HG02938 (cell line): ENCODE measurements at regions not wholly inside any gene's neighbourhood (a gene's known extent, or its start where the extent isn't known, plus 50 kb on each side); places are given as distances from the start of the nearest gene placed in this dataset.
"Not testable (repeated sequence)": the region's sequence is repeated elsewhere in the genome, so short reads cannot be mapped to it uniquely, and the experiment has no call there.

ENCODE experiments used
- ATAC-seq: cut with Tn5 transposase; IDR thresholded peaks from one replicate; pipeline ENCODE4 v1.9.1; 2021; ENCODE audit warnings: mild to moderate bottlenecking, moderate library complexity; ENCODE audit not compliant: unreplicated experiment

- no peak for ATAC-seq
Observed at GRCh38 chr22:48758881-48759875, 1068.5 kb downstream of the BRD1 start.

- no peak for ATAC-seq
Observed at GRCh38 chr22:48757985-48758561, 1069.6 kb downstream of the BRD1 start.

GRCh38 chr22:48757581-48757980 is 1070.1 kb downstream of the BRD1 start:
- ATAC-seq, result no peak

- ATAC-seq, result not testable (repeated sequence)
Observed at GRCh38 chr22:48757135-48757534, 1070.5 kb downstream of the BRD1 start.

GRCh38 chr22:48756146-48757111 is 1071.2 kb downstream of the BRD1 start:
- no peak for ATAC-seq

- no peak for ATAC-seq
Observed at GRCh38 chr22:48755059-48755949, 1072.4 kb downstream of the BRD1 start.

GRCh38 chr22:48754611-48755058 is 1073.0 kb downstream of the BRD1 start:
- no peak for ATAC-seq

- no peak for ATAC-seq
Observed at GRCh38 chr22:48753752-48754517, 1073.7 kb downstream of the BRD1 start.

- no peak for ATAC-seq
Observed at GRCh38 chr22:48753381-48753730, 1074.3 kb downstream of the BRD1 start.

- no peak for ATAC-seq
Observed at GRCh38 chr22:48752451-48753380, 1075.0 kb downstream of the BRD1 start.

GRCh38 chr22:48751539-48752437 is 1075.9 kb downstream of the BRD1 start:
- ATAC-seq, result no peak

- ATAC-seq, result no peak
Observed at GRCh38 chr22:48750826-48751440, 1076.7 kb downstream of the BRD1 start.

- ATAC-seq, result no peak
Observed at GRCh38 chr22:48750282-48750681, 1077.4 kb downstream of the BRD1 start.

- no peak for ATAC-seq
Observed at GRCh38 chr22:48749555-48750227, 1078.0 kb downstream of the BRD1 start.

GRCh38 chr22:48748860-48749554 is 1078.7 kb downstream of the BRD1 start:
- ATAC-seq, result no peak
